DOHH2 (cell line): ENCODE measurements at regions not wholly inside any gene's neighbourhood (a gene's known extent, or its start where the extent isn't known, plus 50 kb on each side); places are given as distances from the start of the nearest gene placed in this dataset.

Experiments used
- H3F3A ChIP-seq: fragments of 200-600 bp; sonication (generic), shearing (Covaris generic); 2 replicates; pipeline ENCODE4 v1.6.0; 2016; ENCODE audit warnings: antibody characterized with exemption, mild to moderate bottlenecking; ENCODE audit not compliant: control insufficient read depth, insufficient read depth
- H3K27ac ChIP-seq: fragments of 200-600 bp; sonication (generic); 2 replicates; pipeline ENCODE4 v1.5.1; 2014; ENCODE audit warnings: low read depth, mild to moderate bottlenecking, low read length, moderate library complexity
- H3K27me3 ChIP-seq: fragments of 200-600 bp; sonication (generic); 2 replicates; pipeline ENCODE4 v1.6.1; 2014; ENCODE audit warnings: mild to moderate bottlenecking, low read length, mixed read lengths; ENCODE audit not compliant: control insufficient read depth
- H3K36me3 ChIP-seq: fragments of 200-600 bp; sonication (generic); 2 replicates; pipeline ENCODE4 v1.6.1; 2014; ENCODE audit warnings: mild to moderate bottlenecking, low read length, moderate library complexity, mixed read lengths; ENCODE audit not compliant: control insufficient read depth
- H3K4me1 ChIP-seq: fragments of 200-600 bp; sonication (generic); 2 replicates; pipeline ENCODE4 v1.6.1; 2014; ENCODE audit warnings: mild to moderate bottlenecking, low read length, mixed read lengths; ENCODE audit not compliant: control insufficient read depth
- H3K4me2 ChIP-seq: fragments of 200-600 bp; sonication (generic); 2 replicates; pipeline ENCODE4 v1.6.0; 2014; ENCODE audit warnings: mild to moderate bottlenecking, low read length, moderate library complexity
- H3K4me3 ChIP-seq: fragments of 200-600 bp; sonication (generic); 2 replicates; pipeline ENCODE4 v1.5.1; 2014; ENCODE audit warnings: mild to moderate bottlenecking, low read length, mixed read lengths
- H3K79me2 ChIP-seq: fragments of 200-600 bp; sonication (generic); 2 replicates; pipeline ENCODE4 v1.6.1; 2014; ENCODE audit warnings: mild to moderate bottlenecking, low read length, mixed read lengths; ENCODE audit not compliant: control insufficient read depth
- H3K9me2 ChIP-seq: fragments of 200-600 bp; sonication (generic); replicated peaks from 2 replicates; pipeline ENCODE4 v1.6.1; 2014; ENCODE audit warnings: mild to moderate bottlenecking, low read length, mixed read lengths; ENCODE audit not compliant: control insufficient read depth
- H3K9me3 ChIP-seq: fragments of 200-600 bp; sonication (generic); 2 replicates; pipeline ENCODE4 v1.6.1; 2014; ENCODE audit warnings: antibody characterized with exemption, low read length, mixed read lengths; ENCODE audit not compliant: control insufficient read depth, insufficient read depth
- H4K20me1 ChIP-seq: fragments of 200-600 bp; sonication (generic); 2 replicates; pipeline ENCODE4 v1.6.0; 2014; ENCODE audit warnings: low read depth, mild to moderate bottlenecking, antibody characterized with exemption, low read length, moderate library complexity; ENCODE audit not compliant: control insufficient read depth, insufficient read depth
- EZH2phosphoT487 ChIP-seq: fragments of 200-600 bp; sonication (generic); IDR thresholded peaks from 2 replicates; pipeline ENCODE4 v1.6.1; 2017; ENCODE audit warnings: borderline replicate concordance, mild to moderate bottlenecking, antibody characterized with exemption, low read length, moderate library complexity, mixed read lengths
- TF ChIP-seq, protein P1 (sequence below): fragments of 200-600 bp; sonication (generic); IDR thresholded peaks from one replicate; pipeline ENCODE4 v1.5.1; 2014; ENCODE audit warnings: antibody characterized with exemption, mild to moderate bottlenecking, low read depth, low read length; ENCODE audit not compliant: poor library complexity, severe bottlenecking

DNA sequence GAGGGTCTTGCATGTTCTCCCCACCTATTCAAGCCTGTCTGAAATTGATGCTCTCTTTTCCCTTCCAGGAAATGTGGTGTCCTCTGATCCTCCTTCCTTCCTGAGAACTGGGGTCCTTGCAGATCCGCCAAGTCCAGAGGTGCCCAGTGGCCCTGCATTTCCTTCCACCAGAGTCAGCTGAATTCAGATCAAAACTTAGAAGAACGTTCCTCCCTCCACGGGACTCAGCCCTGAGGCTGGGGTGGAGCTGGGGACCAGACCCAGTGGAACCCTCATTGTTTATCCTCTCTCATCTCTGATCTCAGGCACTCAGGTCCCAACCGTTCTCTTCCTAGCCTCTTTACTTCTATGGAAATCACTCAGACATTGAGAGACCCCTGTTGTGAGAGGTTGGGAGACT lies 477.3 kb downstream of the TSHZ3 start:
- Histone ChIP-seq H3K27me3 (no peaks in the 10 kb centered on the region), H3K36me3 (no peaks in the 10 kb centered on the region), H3K4me1 (no peaks in the 10 kb centered on the region), H3F3A (no peaks in the 10 kb centered on the region), H3K27ac (no peak overlapping the region), H3K9me2 (no peaks in the 10 kb centered on the region), H3K4me3 (no peak overlapping the region), H3K9me3 (no peaks in the 10 kb centered on the region), H4K20me1 (no peaks in the 10 kb centered on the region), H3K4me2 (no peak overlapping the region), H3K79me2 (no peaks in the 10 kb centered on the region)
- no peak for TF ChIP-seq EZH2phosphoT487
- TF ChIP-seq, protein P1, sequence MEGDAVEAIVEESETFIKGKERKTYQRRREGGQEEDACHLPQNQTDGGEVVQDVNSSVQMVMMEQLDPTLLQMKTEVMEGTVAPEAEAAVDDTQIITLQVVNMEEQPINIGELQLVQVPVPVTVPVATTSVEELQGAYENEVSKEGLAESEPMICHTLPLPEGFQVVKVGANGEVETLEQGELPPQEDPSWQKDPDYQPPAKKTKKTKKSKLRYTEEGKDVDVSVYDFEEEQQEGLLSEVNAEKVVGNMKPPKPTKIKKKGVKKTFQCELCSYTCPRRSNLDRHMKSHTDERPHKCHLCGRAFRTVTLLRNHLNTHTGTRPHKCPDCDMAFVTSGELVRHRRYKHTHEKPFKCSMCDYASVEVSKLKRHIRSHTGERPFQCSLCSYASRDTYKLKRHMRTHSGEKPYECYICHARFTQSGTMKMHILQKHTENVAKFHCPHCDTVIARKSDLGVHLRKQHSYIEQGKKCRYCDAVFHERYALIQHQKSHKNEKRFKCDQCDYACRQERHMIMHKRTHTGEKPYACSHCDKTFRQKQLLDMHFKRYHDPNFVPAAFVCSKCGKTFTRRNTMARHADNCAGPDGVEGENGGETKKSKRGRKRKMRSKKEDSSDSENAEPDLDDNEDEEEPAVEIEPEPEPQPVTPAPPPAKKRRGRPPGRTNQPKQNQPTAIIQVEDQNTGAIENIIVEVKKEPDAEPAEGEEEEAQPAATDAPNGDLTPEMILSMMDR: no peak

DNA sequence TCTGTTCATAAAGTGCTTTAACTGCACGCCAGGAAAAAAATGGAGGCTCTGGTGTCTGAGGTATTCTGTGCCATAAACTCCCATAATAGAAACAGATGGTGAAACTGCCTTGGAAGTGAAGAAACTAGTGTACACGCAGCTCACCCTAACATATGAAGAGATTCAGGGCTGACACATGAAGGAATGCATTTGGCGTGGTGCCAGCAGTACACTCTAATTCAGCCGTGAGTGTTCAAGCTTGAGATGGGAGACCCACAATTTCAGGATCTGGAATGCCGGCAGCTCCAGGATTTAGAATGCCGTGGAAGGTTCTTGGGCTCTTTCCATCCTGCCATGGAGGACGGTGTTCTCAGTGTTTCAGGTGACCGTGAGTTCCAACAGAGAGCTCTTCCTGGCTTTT lies 478.4 kb downstream of the TSHZ3 start:
- no peak overlapping the region for H3K27ac ChIP-seq
- H3K9me2 ChIP-seq: no peaks in the 10 kb centered on the region
- H3K9me3 ChIP-seq: no peaks in the 10 kb centered on the region
- H3K36me3 ChIP-seq: no peaks in the 10 kb centered on the region
- H3K79me2 ChIP-seq: no peaks in the 10 kb centered on the region
- no peaks in the 10 kb centered on the region for H4K20me1 ChIP-seq
- H3K4me2 ChIP-seq: no peak overlapping the region
- H3F3A ChIP-seq: no peaks in the 10 kb centered on the region
- no peaks in the 10 kb centered on the region for H3K4me1 ChIP-seq
- TF ChIP-seq, protein P1: no peak
- no peak for TF ChIP-seq EZH2phosphoT487
- no peaks in the 10 kb centered on the region for H3K27me3 ChIP-seq
- no peak overlapping the region for H3K4me3 ChIP-seq

DNA sequence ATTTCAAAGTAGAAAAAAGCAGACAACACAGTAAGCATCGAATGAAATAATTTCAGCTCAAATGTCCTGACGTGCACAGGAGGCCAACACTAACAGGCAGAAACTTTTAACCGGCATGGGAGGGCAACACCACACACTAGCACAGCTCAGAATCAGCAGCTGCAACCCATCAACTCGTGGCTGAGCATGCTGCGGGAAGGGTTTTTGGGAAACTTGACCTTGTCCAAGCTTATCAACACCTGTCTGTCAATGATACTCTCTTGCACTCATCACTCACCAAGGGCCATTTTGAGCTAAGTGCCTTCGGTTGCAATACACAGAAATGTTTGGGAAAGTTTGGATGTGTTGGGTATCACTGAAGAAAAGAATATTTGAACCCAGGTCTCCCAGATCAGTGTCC lies 483.7 kb downstream of the TSHZ3 start:
- H3K9me3 ChIP-seq: no peaks in the 10 kb centered on the region
- TF ChIP-seq, protein P1: no peak
- TF ChIP-seq EZH2phosphoT487: no peak

More for the DNA sequence above, 483.7 kb downstream of the TSHZ3 start:
- no peak overlapping the region for H3K4me2 ChIP-seq
- no peak overlapping the region for H3K27ac ChIP-seq
- H3K79me2 ChIP-seq: no peaks in the 10 kb centered on the region
- no peaks in the 10 kb centered on the region for H3K36me3 ChIP-seq
- no peaks in the 10 kb centered on the region for H3F3A ChIP-seq
- no peaks in the 10 kb centered on the region for H3K27me3 ChIP-seq
- H3K9me2 ChIP-seq: no peaks in the 10 kb centered on the region
- no peak overlapping the region for H3K4me3 ChIP-seq
- H3K4me1 ChIP-seq: no peaks in the 10 kb centered on the region
- no peaks in the 10 kb centered on the region for H4K20me1 ChIP-seq
